Choroid plexus epithelial cell (primary cell): ENCODE measurements at regions not wholly inside any gene's neighbourhood (a gene's known extent, or its start where the extent isn't known, plus 50 kb on each side); places are given as distances from the start of the nearest gene placed in this dataset.

Experiments
- DNase-seq: peaks from one replicate; pipeline ENCODE4 v3.0.0-alpha.2; 2010; ENCODE audit warnings: low read depth
- H3K4me3 ChIP-seq: 2 replicates; pipeline ENCODE4 v1.5.1; 2011; ENCODE audit warnings: low read depth, mild to moderate bottlenecking, control low read depth, low read length, moderate library complexity
- CTCF ChIP-seq: conservative IDR thresholded peaks from 2 replicates; pipeline ENCODE4 v1.5.1; 2011; ENCODE audit warnings: low read depth, mild to moderate bottlenecking, control low read depth, inconsistent platforms, low read length, moderate library complexity

DNA sequence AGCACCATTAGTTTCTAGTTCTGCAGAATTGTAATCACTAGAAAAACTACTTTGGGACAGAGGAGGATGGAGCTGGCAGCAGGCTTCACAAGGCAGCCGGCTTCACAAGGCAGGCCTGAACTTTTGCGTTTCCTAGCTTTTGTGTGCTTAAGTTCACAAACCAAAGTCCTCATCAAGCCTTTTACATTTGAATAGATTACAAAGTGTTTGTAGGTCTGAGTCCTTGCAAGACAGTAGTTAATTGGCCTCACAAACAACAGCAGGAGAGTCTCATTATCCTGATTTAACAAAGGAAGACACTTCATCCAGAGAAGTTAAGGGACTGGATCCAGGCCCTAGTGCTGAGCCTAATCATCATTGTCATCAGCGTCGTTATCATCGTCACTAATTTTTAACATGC, 147.8 kb upstream of the AUTS2 start:
- DNase-seq = no peak
- TF ChIP-seq CTCF = no peak

GRCh38 chr7:69451715-69452114, 146.6 kb upstream of the AUTS2 start:
- no peak for DNase-seq
- no peak for TF ChIP-seq CTCF

More for the DNA sequence above, 147.8 kb upstream of the AUTS2 start:
- no peak overlapping the region for H3K4me3 ChIP-seq

DNA sequence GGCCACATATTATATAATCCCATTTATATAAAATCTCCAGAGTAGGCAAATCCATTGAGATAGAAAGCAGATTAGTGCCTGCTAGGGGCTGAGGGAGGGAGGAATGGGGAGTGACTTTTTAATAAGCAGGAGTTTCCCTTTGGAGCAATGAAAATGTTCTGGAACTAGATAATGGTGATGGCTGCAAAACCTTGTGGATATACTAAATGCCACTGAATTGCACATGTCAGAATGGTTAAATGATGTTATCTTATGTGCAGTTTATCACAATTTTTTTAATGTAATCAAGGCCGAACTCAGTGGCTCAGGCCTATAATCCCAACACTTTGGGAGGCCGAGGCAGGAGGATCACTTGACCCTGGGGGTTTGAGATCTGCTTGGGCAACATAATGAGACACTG, 145.5 kb upstream of the AUTS2 start:
- no peak overlapping the region for H3K4me3 ChIP-seq
- DNase-seq = no peak
- TF ChIP-seq CTCF = no peak

More at GRCh38 chr7:69451715-69452114, 146.6 kb upstream of the AUTS2 start:
- no peak overlapping the region for H3K4me3 ChIP-seq

GRCh38 chr7:69457595-69458504, 140.4 kb upstream of the AUTS2 start:
- no peak for DNase-seq
- no peak overlapping the region for H3K4me3 ChIP-seq
- no peak for TF ChIP-seq CTCF

GRCh38 chr7:69464035-69464434, 134.2 kb upstream of the AUTS2 start:
- TF ChIP-seq CTCF = no peak
- H3K4me3 ChIP-seq = no peak overlapping the region
- DNase-seq = no peak

DNA sequence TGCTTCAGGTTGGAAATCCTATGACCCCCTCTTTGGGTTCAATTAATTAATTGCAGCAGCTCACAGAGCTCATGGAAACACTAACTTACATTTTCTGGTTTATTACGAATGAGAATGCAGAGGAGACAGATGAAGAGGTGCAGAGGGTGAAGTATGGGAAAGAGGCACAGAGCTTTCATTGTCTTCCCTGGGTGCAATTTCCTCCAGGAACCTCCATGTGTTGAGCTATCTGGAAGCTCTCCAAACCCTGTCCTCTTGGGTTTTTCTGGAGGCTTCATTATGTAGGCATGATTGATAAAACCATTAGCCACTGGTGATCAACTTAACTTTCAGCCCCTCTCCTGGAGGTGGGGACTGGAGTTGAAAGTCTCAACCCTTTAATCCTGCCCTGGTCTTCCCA, 133.0 kb upstream of the AUTS2 start:
- no peak overlapping the region for H3K4me3 ChIP-seq
- no peak for DNase-seq
- no peak for TF ChIP-seq CTCF

GRCh38 chr7:69467826-69468225, 130.4 kb upstream of the AUTS2 start:
- no peak overlapping the region for H3K4me3 ChIP-seq
- no peak for DNase-seq
- no peak for TF ChIP-seq CTCF
